ENCODE measurements at regions not wholly inside any gene's neighbourhood (a gene's known extent, or its start where the extent isn't known, plus 50 kb on each side); places are given as distances from the start of the nearest gene placed in this dataset.

- DNase-seq (ENCODE audit: extremely low spot score, unreplicated experiment) = no peak
- Mint-ChIP-seq H3K27ac (no peak overlapping the region), H3K9me3 (no peaks in the 10 kb centered on the region), H3K4me3 (no peak overlapping the region), H3K27me3 (no peaks in the 10 kb centered on the region), H3K36me3 (no peaks in the 10 kb centered on the region), H3K4me1 (ENCODE audit: unreplicated experiment) (no peaks in the 10 kb centered on the region)
- TF ChIP-seq CTCF (conservative IDR thresholded peaks at IDR 0.05) = no peak
These were observed 363.3 kb downstream of the SEMA3D start for GRCh38 chr7:84823530-84823929.

GRCh38 chr7:84822941-84823510, 363.8 kb downstream of the SEMA3D start:
- H3K27me3 Mint-ChIP-seq = no peaks in the 10 kb centered on the region
- H3K4me3 Mint-ChIP-seq = no peak overlapping the region
- no peak overlapping the region for H3K27ac Mint-ChIP-seq
- DNase-seq (ENCODE audit: extremely low spot score, unreplicated experiment) = no peak
- no peaks in the 10 kb centered on the region for H3K4me1 Mint-ChIP-seq (ENCODE audit: unreplicated experiment)
- no peaks in the 10 kb centered on the region for H3K9me3 Mint-ChIP-seq
- H3K36me3 Mint-ChIP-seq = no peaks in the 10 kb centered on the region
- no peak for TF ChIP-seq CTCF (conservative IDR thresholded peaks at IDR 0.05)

- no peaks in the 10 kb centered on the region for H3K36me3 Mint-ChIP-seq
- no peak for TF ChIP-seq CTCF (conservative IDR thresholded peaks at IDR 0.05)
These were observed 365.0 kb downstream of the SEMA3D start for GRCh38 chr7:84821671-84822534.

GRCh38 chr7:84820481-84820880, 366.4 kb downstream of the SEMA3D start:
- DNase-seq (ENCODE audit: extremely low spot score, unreplicated experiment) = no peak
- Mint-ChIP-seq H3K36me3 (no peaks in the 10 kb centered on the region), H3K9me3 (no peaks in the 10 kb centered on the region), H3K4me3 (no peak overlapping the region), H3K4me1 (ENCODE audit: unreplicated experiment) (no peaks in the 10 kb centered on the region), H3K27ac (no peak overlapping the region), H3K27me3 (no peaks in the 10 kb centered on the region)
- no peak for TF ChIP-seq CTCF (conservative IDR thresholded peaks at IDR 0.05)

More at GRCh38 chr7:84821671-84822534, 365.0 kb downstream of the SEMA3D start:
- Mint-ChIP-seq H3K4me3 (no peak overlapping the region), H3K9me3 (no peaks in the 10 kb centered on the region), H3K4me1 (ENCODE audit: unreplicated experiment) (no peaks in the 10 kb centered on the region), H3K27ac (no peak overlapping the region), H3K27me3 (no peaks in the 10 kb centered on the region)
- DNase-seq (ENCODE audit: extremely low spot score, unreplicated experiment) = no peak

- Mint-ChIP-seq H3K27me3 (no peaks in the 10 kb centered on the region), H3K36me3 (no peaks in the 10 kb centered on the region), H3K4me3 (no peak overlapping the region), H3K9me3 (no peaks in the 10 kb centered on the region), H3K4me1 (ENCODE audit: unreplicated experiment) (no peaks in the 10 kb centered on the region), H3K27ac (no peak overlapping the region)
- DNase-seq (ENCODE audit: extremely low spot score, unreplicated experiment) = no peak
- no peak for TF ChIP-seq CTCF (conservative IDR thresholded peaks at IDR 0.05)
These were observed 369.8 kb downstream of the SEMA3D start for GRCh38 chr7:84817016-84817415.

All from type B pancreatic cell (in vitro differentiated cells).